ENCODE measurements at regions not wholly inside any gene's neighbourhood (a gene's known extent, or its start where the extent isn't known, plus 50 kb on each side); places are given as distances from the start of the nearest gene placed in this dataset.

DNA sequence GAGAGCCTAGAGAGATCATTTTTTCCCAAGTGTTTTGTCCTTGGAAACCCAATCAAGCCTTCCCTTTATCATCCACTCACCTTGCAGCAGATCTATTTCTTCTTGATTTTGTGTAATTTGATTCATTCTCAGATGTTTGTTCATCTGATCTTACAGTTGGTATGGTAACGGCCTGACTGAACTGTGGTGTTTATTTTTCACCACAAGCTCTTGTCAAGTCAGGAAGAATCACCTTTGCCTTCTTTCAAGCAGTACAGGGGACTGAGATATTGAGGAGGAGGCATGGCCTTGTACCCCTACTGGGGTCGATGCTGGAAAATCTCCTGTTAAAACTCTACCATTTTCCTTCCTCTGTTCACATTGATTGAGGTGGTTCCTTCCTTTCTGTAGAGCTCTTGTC lies 361.4 kb upstream of the CFAP20DC start:
- TF ChIP-seq POLR2A (IDR thresholded peaks at IDR 0.05) = no peak
- no peak for TF ChIP-seq CTCF (IDR thresholded peaks at IDR 0.05)
- no peak for TF ChIP-seq POLR2AphosphoS5 (IDR thresholded peaks at IDR 0.05)
